ENCODE measurements at regions not wholly inside any gene's neighbourhood (a gene's known extent, or its start where the extent isn't known, plus 50 kb on each side); places are given as distances from the start of the nearest gene placed in this dataset.
A peak's percentile ranks its signal among the peaks of the same experiment; 100 is the strongest.
"Not testable (repeated sequence)": the region's sequence is repeated elsewhere in the genome, so short reads cannot be mapped to it uniquely, and the experiment has no call there.

GRCh38 chr1:103960710-103961109, 211.0 kb downstream of the AMY1C start:
- DNase-seq (ENCODE audit: insufficient read length, low spot score) = no peak
- TF ChIP-seq POLR2AphosphoS5 (IDR thresholded peaks at IDR 0.05; ENCODE audit: low read depth, low read length) = no peak
- FAIRE-seq = no peak

GRCh38 chr1:103986792-103987191, 237.1 kb downstream of the AMY1C start:
- no peak for DNase-seq (ENCODE audit: insufficient read length, low spot score)
- no peak for TF ChIP-seq TAF1 (IDR thresholded peaks at IDR 0.05; ENCODE audit: low read depth, low read length)
- no peak for TF ChIP-seq PAX5 (IDR thresholded peaks at IDR 0.05; ENCODE audit: insufficient read depth, low read length, severe bottlenecking)
- no peak for TF ChIP-seq POU2F2 (IDR thresholded peaks at IDR 0.05; ENCODE audit: low read depth, low read length)
- TF ChIP-seq POLR2A (IDR thresholded peaks at IDR 0.05; ENCODE audit: low read depth, low read length) = no peak
- no peak for FAIRE-seq

GRCh38 chr1:103997631-103998030, 247.9 kb downstream of the AMY1C start:
- TF ChIP-seq SPI1 (IDR thresholded peaks at IDR 0.05; ENCODE audit: low read depth, low read length) = 0 out of 2 replicates have a peak, but pooled peaks have one; percentile 10
- no peak for TF ChIP-seq POU2F2 (IDR thresholded peaks at IDR 0.05; ENCODE audit: low read depth, low read length)
- FAIRE-seq = no peak

GRCh38 chr1:104018922-104019674, 269.4 kb downstream of the AMY1C start:
- DNase-seq (ENCODE audit: insufficient read length, low spot score) = no peak
- FAIRE-seq = no peak
- TF ChIP-seq POLR2AphosphoS5 (IDR thresholded peaks at IDR 0.05; ENCODE audit: low read depth, low read length) (no peak), PAX5 (IDR thresholded peaks at IDR 0.05; ENCODE audit: insufficient read depth, low read length, severe bottlenecking) (no peak), SPI1 (IDR thresholded peaks at IDR 0.05; ENCODE audit: low read depth, low read length) (no peak), POLR2A (IDR thresholded peaks at IDR 0.05; ENCODE audit: low read depth, low read length) (no peak), POU2F2 (IDR thresholded peaks at IDR 0.05; ENCODE audit: low read depth, low read length) (no peak), TAF1 (IDR thresholded peaks at IDR 0.05; ENCODE audit: low read depth, low read length) (no peak)

More at GRCh38 chr1:103997631-103998030, 247.9 kb downstream of the AMY1C start:
- DNase-seq (ENCODE audit: insufficient read length, low spot score) = no peak

GRCh38 chr1:104019675-104020049, 270.0 kb downstream of the AMY1C start:
- no peak for TF ChIP-seq POLR2A (IDR thresholded peaks at IDR 0.05; ENCODE audit: low read depth, low read length)
- no peak for TF ChIP-seq TAF1 (IDR thresholded peaks at IDR 0.05; ENCODE audit: low read depth, low read length)
- no peak for TF ChIP-seq POLR2AphosphoS5 (IDR thresholded peaks at IDR 0.05; ENCODE audit: low read depth, low read length)
- no peak for TF ChIP-seq PAX5 (IDR thresholded peaks at IDR 0.05; ENCODE audit: insufficient read depth, low read length, severe bottlenecking)
- TF ChIP-seq POU2F2 (IDR thresholded peaks at IDR 0.05; ENCODE audit: low read depth, low read length) = no peak
- TF ChIP-seq SPI1 (IDR thresholded peaks at IDR 0.05; ENCODE audit: low read depth, low read length) = no peak
- DNase-seq (ENCODE audit: insufficient read length, low spot score) (no peak), FAIRE-seq (no peak)

GRCh38 chr1:104028416-104029035, 278.8 kb downstream of the AMY1C start:
- FAIRE-seq (no peak), DNase-seq (ENCODE audit: insufficient read length, low spot score) (no peak)
- TF ChIP-seq POLR2A (IDR thresholded peaks at IDR 0.05; ENCODE audit: low read depth, low read length) (no peak), POU2F2 (IDR thresholded peaks at IDR 0.05; ENCODE audit: low read depth, low read length) (no peak), SPI1 (IDR thresholded peaks at IDR 0.05; ENCODE audit: low read depth, low read length) (no peak), PAX5 (IDR thresholded peaks at IDR 0.05; ENCODE audit: insufficient read depth, low read length, severe bottlenecking) (no peak), POLR2AphosphoS5 (IDR thresholded peaks at IDR 0.05; ENCODE audit: low read depth, low read length) (no peak), TAF1 (IDR thresholded peaks at IDR 0.05; ENCODE audit: low read depth, low read length) (no peak)

- DNase-seq (ENCODE audit: insufficient read length, low spot score) (no peak), FAIRE-seq (no peak)
- TF ChIP-seq PAX5 (IDR thresholded peaks at IDR 0.05; ENCODE audit: insufficient read depth, low read length, severe bottlenecking) (no peak), POU2F2 (IDR thresholded peaks at IDR 0.05; ENCODE audit: low read depth, low read length) (no peak), POLR2AphosphoS5 (IDR thresholded peaks at IDR 0.05; ENCODE audit: low read depth, low read length) (no peak), POLR2A (IDR thresholded peaks at IDR 0.05; ENCODE audit: low read depth, low read length) (no peak), TAF1 (IDR thresholded peaks at IDR 0.05; ENCODE audit: low read depth, low read length) (no peak), SPI1 (IDR thresholded peaks at IDR 0.05; ENCODE audit: low read depth, low read length) (no peak)
Measured at GRCh38 chr1:104029456-104029970, 279.8 kb downstream of the AMY1C start.

GRCh38 chr1:104056786-104057185, 307.1 kb downstream of the AMY1C start:
- FAIRE-seq (no peak), DNase-seq (ENCODE audit: insufficient read length, low spot score) (no peak)
- TF ChIP-seq POU2F2 (IDR thresholded peaks at IDR 0.05; ENCODE audit: low read depth, low read length) (no peak), POLR2AphosphoS5 (IDR thresholded peaks at IDR 0.05; ENCODE audit: low read depth, low read length) (no peak), TAF1 (IDR thresholded peaks at IDR 0.05; ENCODE audit: low read depth, low read length) (no peak), SPI1 (IDR thresholded peaks at IDR 0.05; ENCODE audit: low read depth, low read length) (no peak), PAX5 (IDR thresholded peaks at IDR 0.05; ENCODE audit: insufficient read depth, low read length, severe bottlenecking) (no peak), POLR2A (IDR thresholded peaks at IDR 0.05; ENCODE audit: low read depth, low read length) (no peak)

- not testable (repeated sequence) for FAIRE-seq; DNase-seq (ENCODE audit: insufficient read length, low spot score)
Measured at GRCh38 chr1:104057219-104057898, 307.7 kb downstream of the AMY1C start.

GRCh38 chr1:104061637-104062036, 311.9 kb downstream of the AMY1C start:
- DNase-seq (ENCODE audit: insufficient read length, low spot score); FAIRE-seq: not testable (repeated sequence)
